GM18498 (cell line): ENCODE measurements at regions not wholly inside any gene's neighbourhood (a gene's known extent, or its start where the extent isn't known, plus 50 kb on each side); places are given as distances from the start of the nearest gene placed in this dataset.
"Not testable (repeated sequence)": the region's sequence is repeated elsewhere in the genome, so short reads cannot be mapped to it uniquely, and the experiment has no call there.

Source experiments
- ATAC-seq: cut with Tn5 transposase; IDR thresholded peaks from one replicate; pipeline ENCODE4 v1.9.1; 2021; ENCODE audit warnings: mild to moderate bottlenecking, moderate library complexity; ENCODE audit not compliant: unreplicated experiment

DNA sequence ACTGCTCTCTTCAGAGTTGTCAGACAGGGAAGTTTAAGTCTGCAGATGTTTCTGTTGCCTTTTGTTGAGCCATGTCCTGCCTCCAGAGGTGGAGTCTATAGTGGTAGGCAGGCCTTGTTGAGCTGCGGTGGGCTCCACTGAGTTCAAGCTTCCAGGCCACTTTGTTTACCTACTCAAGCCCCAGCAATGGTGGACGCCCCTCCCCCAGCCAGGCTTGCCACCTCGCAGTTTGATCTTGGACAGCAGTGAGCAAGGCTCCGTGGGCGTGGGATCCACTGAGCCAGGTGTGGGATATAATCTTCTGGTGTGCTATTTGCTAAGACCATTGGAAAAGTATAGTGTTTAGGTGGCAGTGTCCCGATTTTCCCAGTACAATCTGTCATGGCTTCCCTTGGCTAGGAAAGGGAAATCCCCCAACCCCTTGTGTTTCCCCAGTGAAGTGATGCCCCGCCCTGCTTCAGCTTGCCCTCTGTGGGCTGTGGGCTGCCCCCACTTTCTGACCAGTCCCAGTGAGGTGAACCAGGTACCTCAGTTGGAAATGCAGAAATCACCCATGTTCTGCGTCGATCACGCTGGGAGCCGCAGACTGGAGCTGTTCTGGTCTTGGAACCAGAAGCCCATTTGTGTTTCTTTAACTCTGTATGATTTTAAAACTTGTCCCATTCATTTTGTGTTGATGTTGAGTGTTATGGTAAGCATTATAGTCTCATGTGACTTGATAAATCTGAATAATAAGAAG is 89.2 kb upstream of the CALCR start:
- no peak for ATAC-seq

DNA sequence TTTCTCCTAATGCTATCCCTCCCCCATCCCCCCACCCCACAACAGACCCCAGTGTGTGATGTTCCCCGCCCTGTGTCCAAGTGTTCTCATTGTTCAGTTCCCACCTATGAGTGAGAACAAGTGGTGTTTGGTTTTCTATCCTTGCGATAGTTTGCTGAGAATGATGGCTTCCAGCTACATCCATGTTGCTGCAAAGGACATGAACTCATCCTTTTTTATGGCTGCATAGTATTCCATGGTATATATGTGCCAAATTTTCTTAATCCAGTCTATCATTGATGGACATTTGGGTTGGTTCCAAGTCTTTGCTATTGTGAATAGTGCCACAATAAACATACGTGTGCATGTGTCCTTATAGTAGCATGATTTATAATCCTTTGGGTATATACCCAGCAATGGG is 83.6 kb upstream of the CALCR start:
- not testable (repeated sequence) for ATAC-seq

DNA sequence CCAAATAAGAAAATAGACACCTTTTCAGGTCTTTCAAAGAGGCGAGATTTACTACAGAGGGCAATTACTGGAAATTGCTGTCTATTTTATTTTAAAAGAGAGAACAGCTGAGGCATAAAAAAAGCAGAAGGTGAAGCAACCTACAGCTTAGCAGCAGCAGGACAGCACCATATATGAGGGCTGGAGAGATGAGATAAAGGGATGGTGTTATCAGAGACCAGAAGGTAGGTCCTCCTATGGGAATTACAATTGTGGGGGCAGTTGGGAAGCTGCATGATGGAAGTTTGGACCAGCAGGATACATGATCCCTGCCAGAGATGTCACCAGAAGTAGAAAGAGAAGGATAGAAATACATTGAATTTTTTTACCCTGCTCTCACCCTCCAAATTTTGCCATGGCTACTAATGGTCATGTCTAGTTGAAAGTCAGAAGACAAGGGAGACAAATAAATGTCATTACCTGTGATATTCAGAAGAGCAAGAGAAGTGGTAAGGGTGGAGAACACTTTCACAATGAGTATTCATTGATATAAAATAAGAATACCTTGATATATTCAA is 77.2 kb upstream of the CALCR start:
- ATAC-seq, result no peak

DNA sequence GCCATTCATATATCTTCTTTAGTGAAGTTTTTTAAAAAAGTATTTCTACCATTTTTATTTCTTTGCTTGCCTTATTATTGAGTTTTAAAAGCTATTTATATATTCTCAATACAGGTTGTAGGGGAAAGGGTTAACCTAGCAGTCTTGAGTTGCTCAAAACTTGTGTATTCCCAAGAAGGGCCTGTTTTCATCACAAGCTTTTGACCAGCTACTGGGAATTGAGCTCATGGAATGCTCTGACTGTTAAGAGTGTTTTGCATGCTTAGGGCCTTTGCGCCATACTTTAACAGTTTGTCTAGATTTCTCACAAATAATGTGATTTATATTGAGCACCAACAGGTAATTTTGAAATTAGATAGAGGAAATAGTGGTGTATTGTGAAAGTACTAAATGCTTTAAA is 72.0 kb upstream of the CALCR start:
- no peak for ATAC-seq

DNA sequence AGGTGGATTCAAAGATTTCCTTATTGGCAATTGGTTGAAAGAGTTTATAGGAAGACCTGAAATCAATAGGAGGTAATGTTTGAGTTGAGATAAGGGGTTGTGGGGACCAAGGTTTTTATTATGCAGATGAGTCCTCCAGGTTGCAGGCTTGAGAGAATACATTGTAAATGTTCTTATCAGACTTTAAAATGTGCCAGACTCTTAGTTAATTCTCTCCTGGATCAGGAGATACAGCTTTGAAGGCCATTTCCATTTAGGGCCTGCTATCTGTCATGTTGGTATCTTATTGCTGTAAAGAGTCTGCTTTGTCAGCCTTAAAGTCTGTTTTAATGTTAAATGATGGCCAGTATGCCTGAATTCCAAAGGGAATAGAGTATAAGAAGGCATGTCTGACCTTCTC is 61.8 kb upstream of the CALCR start:
- no peak for ATAC-seq

DNA sequence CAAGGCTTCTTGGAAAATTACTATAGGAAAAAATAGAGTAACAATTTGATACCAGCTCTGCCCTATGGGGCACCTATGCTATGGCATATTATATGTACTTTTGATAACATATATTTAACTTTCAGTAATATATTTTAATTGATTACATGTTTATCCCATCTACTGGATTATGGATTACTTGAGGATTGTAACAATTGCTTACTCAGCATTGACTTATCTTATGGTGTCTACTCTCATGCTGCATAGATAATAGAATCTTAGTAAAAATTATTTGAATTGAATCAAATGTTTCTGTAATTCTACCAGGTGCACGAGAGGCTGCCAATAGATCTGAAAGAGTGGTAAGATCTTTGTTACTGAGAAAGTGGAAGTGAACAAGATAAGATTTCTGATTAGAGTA is 57.8 kb upstream of the CALCR start:
- no peak for ATAC-seq

DNA sequence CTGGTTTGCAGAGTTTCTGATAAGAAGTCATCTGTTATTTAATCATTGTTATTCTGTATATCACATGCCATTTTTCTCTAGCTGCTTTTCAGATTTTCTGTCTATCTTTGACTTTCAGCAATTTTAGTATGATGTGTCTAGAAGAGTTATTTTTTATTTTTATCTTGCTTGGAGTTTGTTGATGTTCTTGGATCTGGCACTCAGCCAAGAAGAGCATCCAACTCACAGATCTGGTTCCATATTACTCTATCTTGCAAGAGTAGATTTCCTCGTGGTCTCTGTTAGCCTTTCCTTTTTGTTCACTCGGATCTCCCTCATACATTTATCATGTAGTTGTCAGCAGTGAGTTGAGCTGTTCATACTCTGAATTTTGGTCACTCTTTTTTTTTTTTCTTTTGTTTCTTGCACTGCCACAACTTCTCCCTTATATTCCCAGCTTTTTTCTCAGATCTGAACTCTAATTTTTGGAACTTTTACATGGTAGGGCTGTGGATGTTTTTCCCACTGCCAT is 54.8 kb upstream of the CALCR start:
- ATAC-seq, result no peak

DNA sequence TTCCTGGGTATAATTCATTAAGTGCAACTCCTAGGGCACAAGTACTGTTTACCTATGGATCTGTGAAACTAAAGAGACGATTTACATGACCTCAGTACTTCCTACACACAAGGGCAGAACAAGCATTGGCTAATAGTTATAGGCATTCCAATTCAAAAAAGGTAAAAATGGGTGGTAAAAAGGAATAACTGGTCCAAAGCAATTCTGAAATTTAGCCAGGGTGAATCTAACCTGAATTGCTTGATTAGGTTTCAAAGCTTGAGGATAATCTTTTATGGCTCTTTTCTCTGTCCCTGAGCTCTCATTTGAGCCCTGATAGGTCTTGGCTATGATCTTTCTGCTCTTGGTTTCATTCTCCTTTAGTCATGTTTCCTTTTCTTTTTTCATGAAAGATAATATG is 52.3 kb upstream of the CALCR start:
- no peak for ATAC-seq
